Tongue (tissue), 1 donor: ENCODE measurements at regions not wholly inside any gene's neighbourhood (a gene's known extent, or its start where the extent isn't known, plus 50 kb on each side); places are given as distances from the start of the nearest gene placed in this dataset.
"Not testable (repeated sequence)": the region's sequence is repeated elsewhere in the genome, so short reads cannot be mapped to it uniquely, and the experiment has no call there.

Source experiments
- DNase-seq: peaks from one replicate; pipeline ENCODE4 v3.0.0-alpha.2; 2015

GRCh38 chrX:51151734-51152133 lies 180.9 kb upstream of the NUDT10 start:
- no peak for DNase-seq

GRCh38 chrX:51155157-51155556 lies 177.5 kb upstream of the NUDT10 start:
- DNase-seq = no peak

- no peak for DNase-seq
Observed at GRCh38 chrX:51155566-51155965, 177.1 kb upstream of the NUDT10 start.

- DNase-seq = no peak
Observed at GRCh38 chrX:51158231-51158630, 174.4 kb upstream of the NUDT10 start.

DNA sequence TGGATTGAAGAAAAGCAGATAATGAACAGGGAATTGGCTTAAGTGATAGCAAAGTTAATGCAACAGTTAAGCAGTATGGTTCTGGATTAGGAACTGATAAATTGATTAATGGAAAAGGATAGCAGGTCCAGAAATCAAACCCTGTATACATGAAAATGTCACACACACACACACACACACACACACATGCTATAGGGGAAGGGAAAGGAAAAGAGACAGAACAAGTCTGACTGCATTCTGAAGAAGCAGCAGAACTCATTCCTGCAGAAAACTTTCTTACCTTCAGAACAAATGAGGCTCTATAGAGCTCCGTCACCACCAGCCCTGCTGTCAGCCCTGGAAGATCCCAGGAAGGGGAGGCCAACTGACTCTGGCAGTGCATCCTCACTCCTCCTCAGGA lies 173.2 kb upstream of the NUDT10 start:
- not testable (repeated sequence) for DNase-seq

- no peak for DNase-seq
Observed at GRCh38 chrX:51163730-51164129, 168.9 kb upstream of the NUDT10 start.

DNA sequence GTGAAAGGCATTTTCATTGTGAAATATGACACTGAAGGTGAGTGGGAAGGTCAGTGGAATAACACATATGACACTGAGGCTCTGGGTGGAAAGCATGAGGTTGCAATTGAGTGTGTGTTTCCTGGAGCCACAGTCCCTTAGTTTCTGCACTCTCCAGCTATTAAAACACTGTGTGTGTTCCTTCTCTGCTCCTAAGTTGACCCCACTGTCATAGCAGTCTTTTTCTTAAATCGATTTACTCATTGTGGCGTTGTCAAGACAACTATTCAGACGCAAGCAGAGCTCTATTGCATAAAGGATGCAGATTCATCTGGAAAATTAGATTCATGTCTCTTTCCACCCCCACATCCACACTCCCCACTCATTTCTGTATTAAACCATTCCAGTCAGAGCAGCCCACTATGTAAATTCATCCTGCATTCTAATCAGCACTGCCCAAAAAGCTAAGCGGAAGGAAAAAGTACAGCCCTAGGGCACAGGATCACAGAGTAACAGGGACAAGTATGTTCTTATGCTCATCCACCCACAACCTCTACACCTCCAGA lies 154.2 kb upstream of the NUDT10 start:
- DNase-seq = not testable (repeated sequence)

- not testable (repeated sequence) for DNase-seq
Observed at GRCh38 chrX:51179805-51180204, 152.8 kb upstream of the NUDT10 start.

DNA sequence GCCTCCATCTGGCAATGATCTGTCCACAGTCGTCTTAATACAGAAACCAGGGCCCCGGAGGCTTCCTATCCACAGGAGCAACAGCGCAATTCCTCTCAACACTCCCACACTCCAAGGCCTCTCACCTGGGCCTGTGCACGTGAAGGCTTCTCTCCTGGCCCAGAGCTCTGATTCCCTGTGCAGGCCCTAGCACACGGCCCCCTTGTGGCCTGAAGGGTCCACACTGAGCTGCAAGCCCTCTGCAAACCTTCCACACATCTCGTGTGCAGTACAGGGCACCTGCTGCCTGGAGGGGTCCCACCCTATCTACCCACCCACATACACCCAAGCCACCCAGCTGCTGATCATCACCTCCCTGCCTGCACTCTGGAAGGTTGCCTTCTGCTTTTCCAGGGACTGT lies 150.1 kb upstream of the NUDT10 start:
- no peak for DNase-seq

- no peak for DNase-seq
Observed at GRCh38 chrX:51192104-51192503, 140.5 kb upstream of the NUDT10 start.

GRCh38 chrX:51215266-51215665 lies 117.4 kb upstream of the NUDT10 start:
- no peak for DNase-seq

DNA sequence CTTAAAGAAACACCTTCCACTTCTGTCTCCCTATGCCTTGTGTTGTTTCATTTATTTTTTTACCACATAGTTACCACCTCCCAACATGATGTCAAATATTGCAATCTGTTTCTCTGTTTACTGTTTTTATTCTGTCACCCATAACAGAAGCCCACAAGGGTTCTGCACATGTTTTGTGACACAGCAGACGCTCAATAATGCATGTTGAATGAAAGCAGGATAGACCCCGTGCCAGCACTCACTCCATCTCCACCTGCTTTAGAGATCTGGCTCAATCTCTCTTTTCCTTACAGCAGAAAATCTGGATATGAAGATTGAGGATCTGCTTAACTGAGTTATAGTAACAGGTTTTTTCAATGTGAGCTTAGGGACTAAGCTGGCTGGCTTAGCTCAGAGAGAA lies 116.8 kb upstream of the NUDT10 start:
- DNase-seq = no peak

- DNase-seq = no peak
Observed at GRCh38 chrX:51242212-51242611, 90.4 kb upstream of the NUDT10 start.

GRCh38 chrX:51257490-51257889 lies 75.1 kb upstream of the NUDT10 start:
- no peak for DNase-seq

GRCh38 chrX:51262271-51262670 lies 70.4 kb upstream of the NUDT10 start:
- not testable (repeated sequence) for DNase-seq

- DNase-seq = no peak
Observed at GRCh38 chrX:51272638-51273037, 60.0 kb upstream of the NUDT10 start.

DNA sequence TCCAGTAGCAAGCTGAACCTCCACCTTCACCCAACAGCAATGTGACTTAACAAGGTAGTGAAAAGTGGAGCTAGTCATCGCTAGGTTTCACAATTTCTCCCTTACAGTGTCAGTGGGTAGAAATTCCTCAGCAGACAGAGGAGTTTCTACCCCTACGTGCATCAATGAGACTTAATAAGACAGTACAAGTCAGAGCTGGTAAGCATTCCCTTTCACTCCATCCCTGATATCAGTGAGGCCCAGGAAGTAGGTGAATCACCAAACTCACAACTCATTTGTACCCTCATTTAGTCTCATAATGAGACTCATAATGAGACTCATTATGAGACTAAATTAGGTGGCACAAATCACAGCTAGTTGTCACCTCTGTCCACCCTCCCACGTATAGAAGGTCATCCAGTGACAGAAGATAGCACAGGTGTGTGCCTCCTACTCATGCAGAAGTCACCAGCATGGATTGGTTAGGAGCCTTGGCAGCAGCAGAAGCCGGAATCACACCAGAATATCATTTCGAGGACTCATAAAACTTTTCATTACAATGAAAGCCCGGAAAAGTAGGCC lies 50.8 kb upstream of the NUDT10 start:
- DNase-seq = no peak
